Duodenal mucosa (tissue), 2 donors: ENCODE measurements at regions not wholly inside any gene's neighbourhood (a gene's known extent, or its start where the extent isn't known, plus 50 kb on each side); places are given as distances from the start of the nearest gene placed in this dataset.

Experiments used
- H3K27ac ChIP-seq: one replicate; pipeline ENCODE4 v1.7.0; 2013; ENCODE audit warnings: low read depth, low read length
- H3K27me3 ChIP-seq, 2 donors: one replicate each; pipeline ENCODE4 v1.7.0; 2013; ENCODE audit warnings: low read length in 2 of 2, control low read depth in 1 of 2; ENCODE audit not compliant: insufficient read depth in 2 of 2, control insufficient read depth in 1 of 2
- H3K36me3 ChIP-seq, 2 donors: one replicate each; pipeline ENCODE4 v1.7.0; 2013; ENCODE audit warnings: low read length in 2 of 2, control low read depth in 1 of 2; ENCODE audit not compliant: insufficient read depth in 2 of 2, control insufficient read depth in 1 of 2
- H3K4me1 ChIP-seq, 2 donors: one replicate each; pipeline ENCODE4 v1.7.0; 2013; ENCODE audit warnings: low read length in 2 of 2, control low read depth in 1 of 2; ENCODE audit not compliant: insufficient read depth in 2 of 2, control insufficient read depth in 1 of 2
- H3K4me3 ChIP-seq, 2 donors: one replicate each; pipeline ENCODE4 v1.7.0; 2013; ENCODE audit warnings: low read length in 2 of 2, low read depth in 1 of 2
- H3K9ac ChIP-seq, 2 donors: one replicate each; pipeline ENCODE4 v1.7.0; 2013; ENCODE audit warnings: low read length in 2 of 2, low read depth in 1 of 2
- H3K9me3 ChIP-seq, 2 donors: one replicate each; pipeline ENCODE4 v1.7.0; 2013; ENCODE audit warnings: low read length in 2 of 2, control low read depth in 1 of 2; ENCODE audit not compliant: control insufficient read depth in 1 of 2

GRCh38 chr4:15148199-15148598, 145.9 kb downstream of the CPEB2 start:
- no peaks in the 10 kb centered on the region for H3K36me3 ChIP-seq
- peaks cover 0 to 5% of the 10 kb centered on the region in 2 donors for H3K27me3 ChIP-seq
- H3K4me1 ChIP-seq = no peaks in the 10 kb centered on the region
- no peak overlapping the region for H3K27ac ChIP-seq
- no peak overlapping the region for H3K4me3 ChIP-seq
- H3K9ac ChIP-seq = no peak overlapping the region
- no peaks in the 10 kb centered on the region for H3K9me3 ChIP-seq

GRCh38 chr4:15148691-15149090, 146.4 kb downstream of the CPEB2 start:
- Histone ChIP-seq H3K4me3 (no peak overlapping the region), H3K9me3 (no peaks in the 10 kb centered on the region), H3K9ac (no peak overlapping the region), H3K27ac (no peak overlapping the region), H3K36me3 (no peaks in the 10 kb centered on the region), H3K4me1 (no peaks in the 10 kb centered on the region), H3K27me3 (peaks cover 0 to 5% of the 10 kb centered on the region in 2 donors)

- H3K9ac ChIP-seq = no peak overlapping the region
- H3K27me3 ChIP-seq = peaks cover 0 to 5% of the 10 kb centered on the region in 2 donors
- H3K4me1 ChIP-seq = no peaks in the 10 kb centered on the region
- no peak overlapping the region for H3K27ac ChIP-seq
- H3K4me3 ChIP-seq = no peak overlapping the region
- no peaks in the 10 kb centered on the region for H3K36me3 ChIP-seq
- H3K9me3 ChIP-seq = no peaks in the 10 kb centered on the region
Measured at GRCh38 chr4:15149234-15149838, 147.1 kb downstream of the CPEB2 start.

- Histone ChIP-seq H3K27ac (no peak overlapping the region), H3K36me3 (no peaks in the 10 kb centered on the region), H3K9ac (no peak overlapping the region), H3K27me3 (peaks cover 0 to 5% of the 10 kb centered on the region in 2 donors), H3K4me3 (no peak overlapping the region), H3K4me1 (no peaks in the 10 kb centered on the region), H3K9me3 (no peaks in the 10 kb centered on the region)
Measured at GRCh38 chr4:15149839-15150592, 147.7 kb downstream of the CPEB2 start.

- no peak overlapping the region for H3K4me3 ChIP-seq
- no peaks in the 10 kb centered on the region for H3K36me3 ChIP-seq
- no peaks in the 10 kb centered on the region for H3K9me3 ChIP-seq
- no peak overlapping the region for H3K27ac ChIP-seq
- no peaks in the 10 kb centered on the region for H3K4me1 ChIP-seq
- peaks cover 0 to 3% of the 10 kb centered on the region in 2 donors for H3K27me3 ChIP-seq
- no peak overlapping the region for H3K9ac ChIP-seq
Measured at GRCh38 chr4:15150631-15151030, 148.3 kb downstream of the CPEB2 start.

- no peak overlapping the region for H3K4me3 ChIP-seq
- no peak overlapping the region for H3K27ac ChIP-seq
- no peaks in the 10 kb centered on the region for H3K4me1 ChIP-seq
- H3K27me3 ChIP-seq = no peaks in the 10 kb centered on the region
- H3K9ac ChIP-seq = no peak overlapping the region
- H3K9me3 ChIP-seq = no peaks in the 10 kb centered on the region
- H3K36me3 ChIP-seq = no peaks in the 10 kb centered on the region
Measured at GRCh38 chr4:15151033-15151432, 148.8 kb downstream of the CPEB2 start.

GRCh38 chr4:15153662-15154061, 151.4 kb downstream of the CPEB2 start:
- Histone ChIP-seq H3K4me1 (no peaks in the 10 kb centered on the region), H3K36me3 (no peaks in the 10 kb centered on the region), H3K27ac (no peak overlapping the region), H3K9ac (no peak overlapping the region), H3K27me3 (no peaks in the 10 kb centered on the region), H3K4me3 (no peak overlapping the region), H3K9me3 (no peaks in the 10 kb centered on the region)

GRCh38 chr4:15158406-15159091, 156.3 kb downstream of the CPEB2 start:
- Histone ChIP-seq H3K9me3 (no peaks in the 10 kb centered on the region), H3K4me1 (no peaks in the 10 kb centered on the region), H3K27me3 (no peaks in the 10 kb centered on the region), H3K9ac (no peak overlapping the region), H3K27ac (no peak overlapping the region), H3K4me3 (no peak overlapping the region), H3K36me3 (no peaks in the 10 kb centered on the region)

GRCh38 chr4:15159477-15160019, 157.3 kb downstream of the CPEB2 start:
- no peaks in the 10 kb centered on the region for H3K27me3 ChIP-seq
- no peaks in the 10 kb centered on the region for H3K4me1 ChIP-seq
- H3K27ac ChIP-seq = no peak overlapping the region
- no peak overlapping the region for H3K4me3 ChIP-seq
- no peaks in the 10 kb centered on the region for H3K36me3 ChIP-seq
- H3K9me3 ChIP-seq = no peaks in the 10 kb centered on the region
- H3K9ac ChIP-seq = no peak overlapping the region

- Histone ChIP-seq H3K9me3 (no peaks in the 10 kb centered on the region), H3K4me1 (no peaks in the 10 kb centered on the region), H3K36me3 (no peaks in the 10 kb centered on the region), H3K27ac (no peak overlapping the region), H3K4me3 (no peak overlapping the region), H3K9ac (no peak overlapping the region), H3K27me3 (no peaks in the 10 kb centered on the region)
Measured at GRCh38 chr4:15161439-15161838, 159.2 kb downstream of the CPEB2 start.
